ENCODE measurements at regions not wholly inside any gene's neighbourhood (a gene's known extent, or its start where the extent isn't known, plus 50 kb on each side); places are given as distances from the start of the nearest gene placed in this dataset.
"Not testable (repeated sequence)": the region's sequence is repeated elsewhere in the genome, so short reads cannot be mapped to it uniquely, and the experiment has no call there.

- no peak for DNase-seq
These were observed 52.8 kb upstream of the IKZF1 start for GRCh38 chr7:50251765-50252164.

- no peak for DNase-seq
These were observed 58.0 kb upstream of the IKZF1 start for GRCh38 chr7:50246551-50246950.

GRCh38 chr7:50242111-50242510 lies 62.4 kb upstream of the IKZF1 start:
- not testable (repeated sequence) for DNase-seq

- not testable (repeated sequence) for DNase-seq
These were observed 63.8 kb upstream of the IKZF1 start for GRCh38 chr7:50240699-50241098.

GRCh38 chr7:50229964-50230363 lies 74.6 kb upstream of the IKZF1 start:
- DNase-seq, result no peak

GRCh38 chr7:50228148-50228547 lies 76.4 kb upstream of the IKZF1 start:
- no peak for DNase-seq

GRCh38 chr7:50227726-50228125 lies 76.8 kb upstream of the IKZF1 start:
- no peak for DNase-seq

- no peak for DNase-seq
These were observed 77.8 kb upstream of the IKZF1 start for GRCh38 chr7:50226669-50227068.

- no peak for DNase-seq
These were observed 78.4 kb upstream of the IKZF1 start for GRCh38 chr7:50226145-50226544.

- no peak for DNase-seq
These were observed 83.1 kb upstream of the IKZF1 start for GRCh38 chr7:50221433-50221832.

- no peak for DNase-seq
These were observed 83.5 kb upstream of the IKZF1 start for GRCh38 chr7:50221028-50221427.

- DNase-seq, result no peak
These were observed 84.2 kb upstream of the IKZF1 start for GRCh38 chr7:50220273-50220672.

GRCh38 chr7:50217821-50218281 lies 86.7 kb upstream of the IKZF1 start:
- DNase-seq, result no peak

GRCh38 chr7:50217401-50217800 lies 87.1 kb upstream of the IKZF1 start:
- DNase-seq, result no peak

GRCh38 chr7:50216626-50217025 lies 87.9 kb upstream of the IKZF1 start:
- DNase-seq, result no peak

GRCh38 chr7:50214771-50215170 lies 89.7 kb upstream of the IKZF1 start:
- no peak for DNase-seq

- no peak for DNase-seq
These were observed 90.3 kb upstream of the IKZF1 start for GRCh38 chr7:50214126-50214670.

- DNase-seq, result no peak
These were observed 90.9 kb upstream of the IKZF1 start for GRCh38 chr7:50213622-50214017.

GRCh38 chr7:50212666-50213621 lies 91.6 kb upstream of the IKZF1 start:
- no peak for DNase-seq

- no peak for DNase-seq
These were observed 92.5 kb upstream of the IKZF1 start for GRCh38 chr7:50212016-50212325.

- DNase-seq, result no peak
These were observed 93.1 kb upstream of the IKZF1 start for GRCh38 chr7:50211130-50212015.

- no peak for DNase-seq
These were observed 93.8 kb upstream of the IKZF1 start for GRCh38 chr7:50210706-50211115.

- DNase-seq, result peak in 1 of 2 experiments; percentile 77
These were observed 94.9 kb upstream of the IKZF1 start for GRCh38 chr7:50209461-50210135.

Data from stimulated activated CD4-positive, alpha-beta T cell treated with anti-CD3 and anti-CD28 coated beads, Interleukin-4, amount 100 ng/mL, for 4 hours (primary cell).